GM21737 (cell line): ENCODE measurements at regions not wholly inside any gene's neighbourhood (a gene's known extent, or its start where the extent isn't known, plus 50 kb on each side); places are given as distances from the start of the nearest gene placed in this dataset.

Experiments
- ATAC-seq: cut with Tn5 transposase; IDR thresholded peaks from one replicate; pipeline ENCODE4 v1.9.1; 2021; ENCODE audit warnings: mild to moderate bottlenecking, moderate library complexity; ENCODE audit not compliant: unreplicated experiment

DNA sequence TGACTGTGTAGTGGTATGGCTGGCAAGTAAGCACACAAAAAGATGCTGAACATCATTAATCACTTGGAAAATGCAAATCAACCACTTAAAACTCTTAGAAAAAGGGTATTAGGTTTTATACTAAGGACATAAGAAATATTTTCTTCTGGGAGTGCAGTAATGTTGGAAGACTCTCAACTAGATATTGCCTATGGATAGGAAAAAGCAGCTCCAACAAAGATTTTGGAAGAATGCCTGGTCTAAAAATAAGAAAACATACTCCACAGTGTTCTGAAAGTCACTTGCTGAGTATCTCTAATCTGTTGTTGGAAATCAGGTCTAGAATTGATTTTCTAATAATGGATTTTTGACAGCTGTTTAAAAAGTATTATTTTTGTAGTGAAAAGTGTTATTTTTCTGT lies 50.8 kb upstream of the PHYHIPL start:
- ATAC-seq: no peak

DNA sequence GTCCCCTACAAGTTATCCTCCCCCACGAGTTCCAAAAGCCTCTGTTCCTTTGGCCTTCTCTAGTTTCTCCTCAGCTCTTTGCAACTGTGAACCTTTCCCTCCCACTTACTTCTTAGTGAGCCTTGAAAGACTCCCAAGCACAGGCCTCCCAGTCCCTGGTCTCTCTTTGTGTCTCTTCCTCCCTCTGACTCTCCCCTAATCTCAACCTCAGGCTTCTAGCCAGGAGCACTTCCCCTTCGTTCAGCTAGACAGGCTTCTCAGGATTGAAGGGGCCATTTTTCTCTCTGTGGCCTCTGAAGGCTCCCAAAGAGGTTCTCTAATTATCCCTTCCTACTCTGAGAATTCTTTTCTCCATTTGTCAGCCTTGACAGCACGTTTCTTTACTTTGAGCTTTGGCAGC lies 50.2 kb upstream of the PHYHIPL start:
- no peak for ATAC-seq
